ENCODE measurements at regions not wholly inside any gene's neighbourhood (a gene's known extent, or its start where the extent isn't known, plus 50 kb on each side); places are given as distances from the start of the nearest gene placed in this dataset.

GRCh38 chr3:70647823-70648222 lies 335.4 kb upstream of the MDFIC2 start:
- TF ChIP-seq POLR2A (IDR thresholded peaks at IDR 0.05; ENCODE audit: extremely low read depth, insufficient read length) (no peak), CTCF (IDR thresholded peaks at IDR 0.05; ENCODE audit: low read depth, low read length) (no peak), MAX (IDR thresholded peaks at IDR 0.05; ENCODE audit: low read depth, low read length) (no peak), MYC (IDR thresholded peaks at IDR 0.05; ENCODE audit: low read depth, low read length) (no peak)

Data from NB4 (cell line).